Spinal cord (tissue), 9 donors: ENCODE measurements at regions not wholly inside any gene's neighbourhood (a gene's known extent, or its start where the extent isn't known, plus 50 kb on each side); places are given as distances from the start of the nearest gene placed in this dataset.
A peak's percentile ranks its signal among the peaks of the same experiment; 100 is the strongest.
"Not testable (repeated sequence)": the region's sequence is repeated elsewhere in the genome, so short reads cannot be mapped to it uniquely, and the experiment has no call there.

Experiments used
- DNase-seq, 6 donors: peaks; one replicate each; pipeline versions ENCODE4 v3.0.0 to v3.0.0-alpha.2; 2013 to 2015; ENCODE audit warnings: low spot score in 6 of 6, low read depth in 4 of 6
- H3K27ac ChIP-seq: one replicate; pipeline ENCODE4 v1.5.1; 2013; ENCODE audit warnings: low read depth, low read length, control low read depth
- H3K27me3 ChIP-seq: one replicate; pipeline ENCODE4 v1.6.1; 2013; ENCODE audit warnings: low read length; ENCODE audit not compliant: control insufficient read depth, insufficient read depth
- H3K36me3 ChIP-seq: one replicate; pipeline ENCODE4 v1.6.1; 2013; ENCODE audit warnings: low read length; ENCODE audit not compliant: control insufficient read depth, insufficient read depth
- H3K4me1 ChIP-seq: one replicate; pipeline ENCODE4 v1.6.1; 2013; ENCODE audit warnings: low read length; ENCODE audit not compliant: control insufficient read depth, insufficient read depth
- H3K4me3 ChIP-seq: one replicate; pipeline ENCODE4 v1.5.1; 2013; ENCODE audit warnings: low read depth, low read length, control low read depth
- H3K9me3 ChIP-seq: one replicate; pipeline ENCODE4 v1.6.1; 2013; ENCODE audit warnings: low read length; ENCODE audit not compliant: control insufficient read depth, insufficient read depth
- WGBS: methylation state at CpG from one replicate; pipeline ENCODE4 v1.1.5; 2013; ENCODE audit warnings: missing lambda C conversion rate; ENCODE audit not compliant: insufficient coverage; 5-methylcytosine and 5-hydroxymethylcytosine counted together
- donor health status: healthy.

GRCh38 chr7:113633073-113633472, 285.7 kb downstream of the PPP1R3A start:
- no peaks in the 10 kb centered on the region for H3K9me3 ChIP-seq
- no peaks in the 10 kb centered on the region for H3K27me3 ChIP-seq
- no peaks in the 10 kb centered on the region for H3K4me1 ChIP-seq
- peak in 1 of 6 donors; percentile 13 for DNase-seq
- H3K27ac ChIP-seq = no peak overlapping the region
- no peak overlapping the region for H3K4me3 ChIP-seq
- WGBS = no CpG with 5 or more reads among the region's 3 CpGs
- no peaks in the 10 kb centered on the region for H3K36me3 ChIP-seq

GRCh38 chr7:113628948-113629847, 289.6 kb downstream of the PPP1R3A start:
- no peaks in the 10 kb centered on the region for H3K27me3 ChIP-seq
- no peaks in the 10 kb centered on the region for H3K4me1 ChIP-seq
- H3K9me3 ChIP-seq = no peaks in the 10 kb centered on the region
- no peak for DNase-seq
- 80% methylated on average over 3 of the region's 6 CpGs for WGBS
- H3K4me3 ChIP-seq = no peak overlapping the region
- no peak overlapping the region for H3K27ac ChIP-seq
- no peaks in the 10 kb centered on the region for H3K36me3 ChIP-seq

GRCh38 chr7:113625494-113626102, 293.2 kb downstream of the PPP1R3A start:
- no peak overlapping the region for H3K27ac ChIP-seq
- DNase-seq = no peak
- H3K4me3 ChIP-seq = no peak overlapping the region
- no peaks in the 10 kb centered on the region for H3K36me3 ChIP-seq
- H3K9me3 ChIP-seq = peaks cover 2% of the 10 kb centered on the region
- no peaks in the 10 kb centered on the region for H3K27me3 ChIP-seq
- no peaks in the 10 kb centered on the region for H3K4me1 ChIP-seq

GRCh38 chr7:113622796-113623195, 296.0 kb downstream of the PPP1R3A start:
- Histone ChIP-seq H3K27me3 (no peaks in the 10 kb centered on the region), H3K9me3 (peaks cover 2% of the 10 kb centered on the region), H3K4me1 (no peaks in the 10 kb centered on the region), H3K36me3 (no peaks in the 10 kb centered on the region), H3K4me3 (no peak overlapping the region), H3K27ac (no peak overlapping the region)
- DNase-seq = no peak
- WGBS = no CpG with 5 or more reads among the region's 1 CpG

- Histone ChIP-seq H3K27ac (no peak overlapping the region), H3K9me3 (no peaks in the 10 kb centered on the region), H3K4me1 (no peaks in the 10 kb centered on the region), H3K36me3 (no peaks in the 10 kb centered on the region), H3K4me3 (no peak overlapping the region), H3K27me3 (no peaks in the 10 kb centered on the region)
- 59% methylated on average over 2 of the region's 2 CpGs for whole genome bisulfite sequencing
- no peak for DNase-seq
Measured at GRCh38 chr7:113610572-113610971, 308.2 kb downstream of the PPP1R3A start.

- no CpG with 5 or more reads among the region's 1 CpG for WGBS
- H3K4me1 ChIP-seq = no peaks in the 10 kb centered on the region
- H3K9me3 ChIP-seq = no peaks in the 10 kb centered on the region
- no peak overlapping the region for H3K4me3 ChIP-seq
- no peak for DNase-seq
- H3K27ac ChIP-seq = no peak overlapping the region
- no peaks in the 10 kb centered on the region for H3K36me3 ChIP-seq
- no peaks in the 10 kb centered on the region for H3K27me3 ChIP-seq
Measured at GRCh38 chr7:113608782-113609181, 310.0 kb downstream of the PPP1R3A start.

- no peaks in the 10 kb centered on the region for H3K27me3 ChIP-seq
- H3K36me3 ChIP-seq = no peaks in the 10 kb centered on the region
- no CpG with 5 or more reads among the region's 3 CpGs for WGBS
- H3K9me3 ChIP-seq = no peaks in the 10 kb centered on the region
- no peak overlapping the region for H3K27ac ChIP-seq
- no peak overlapping the region for H3K4me3 ChIP-seq
- no peaks in the 10 kb centered on the region for H3K4me1 ChIP-seq
- no peak for DNase-seq
Measured at GRCh38 chr7:113606325-113606724, 312.5 kb downstream of the PPP1R3A start.

GRCh38 chr7:113600428-113600827, 318.4 kb downstream of the PPP1R3A start:
- H3K4me1 ChIP-seq, H3K36me3 ChIP-seq, H3K27me3 ChIP-seq, H3K4me3 ChIP-seq, DNase-seq, H3K27ac ChIP-seq, H3K9me3 ChIP-seq: not testable (repeated sequence)
- WGBS = 83% methylated on average over 1 of the region's 2 CpGs

- H3K27ac ChIP-seq, H3K4me3 ChIP-seq, H3K4me1 ChIP-seq, H3K9me3 ChIP-seq, H3K27me3 ChIP-seq, DNase-seq, H3K36me3 ChIP-seq: not testable (repeated sequence)
- 94% methylated on average over 29 of the region's 30 CpGs for WGBS
Measured at GRCh38 chr7:113593455-113593854, 325.4 kb downstream of the PPP1R3A start.

- not testable (repeated sequence) for H3K27me3 ChIP-seq, H3K27ac ChIP-seq, H3K36me3 ChIP-seq, H3K4me1 ChIP-seq, H3K9me3 ChIP-seq, DNase-seq, H3K4me3 ChIP-seq
- no CpG with 5 or more reads among the region's 8 CpGs for WGBS
Measured at GRCh38 chr7:113592924-113593323, 325.9 kb downstream of the PPP1R3A start.
